Calu3 (cell line): ENCODE measurements at regions not wholly inside any gene's neighbourhood (a gene's known extent, or its start where the extent isn't known, plus 50 kb on each side); places are given as distances from the start of the nearest gene placed in this dataset.

Experiments
- BruUV-seq: library from RNA; stranded (reverse); fragments of 400-500 nt; replicated peaks from 2 replicates; lab custom pipeline; 2021; lab: Mats Ljungman, UMichigan
- CTCF ChIA-PET: fragments of 300-600 bp; sonication (Branson Sonifier 250); formaldehyde crosslinking; loops from one replicate; lab custom pipeline; 2022; ENCODE audit warnings: antibody characterized with exemption; lab: Charles Lee
- DNase-seq: peaks from one replicate; pipeline ENCODE4 v3.0.0; 2022
- H3K27ac Mint-ChIP-seq: one replicate; pipeline ENCODE4 v1.8.0; 2022; ENCODE audit warnings: mixed read lengths; ENCODE audit not compliant: unreplicated experiment
- H3K27me3 Mint-ChIP-seq: one replicate; pipeline ENCODE4 v1.8.0; 2022; ENCODE audit warnings: mixed read lengths; ENCODE audit not compliant: unreplicated experiment
- H3K36me3 Mint-ChIP-seq: one replicate; pipeline ENCODE4 v1.8.0; 2022; ENCODE audit warnings: mild to moderate bottlenecking, moderate library complexity, mixed read lengths; ENCODE audit not compliant: insufficient read depth, unreplicated experiment
- H3K4me1 Mint-ChIP-seq: one replicate; pipeline ENCODE4 v1.8.0; 2022; ENCODE audit warnings: mild to moderate bottlenecking, low read depth, mixed read lengths; ENCODE audit not compliant: unreplicated experiment
- H3K4me3 Mint-ChIP-seq: one replicate; pipeline ENCODE4 v1.8.0; 2022; ENCODE audit warnings: mild to moderate bottlenecking, low read depth, moderate library complexity, mixed read lengths; ENCODE audit not compliant: unreplicated experiment
- H3K9me3 Mint-ChIP-seq: one replicate; pipeline ENCODE4 v1.8.0; 2022; ENCODE audit warnings: low read depth, mixed read lengths; ENCODE audit not compliant: unreplicated experiment
- CTCF ChIP-seq: fragments of 200-600 bp; IDR thresholded peaks from one replicate; pipeline ENCODE4 v1.8.0; 2022; ENCODE audit warnings: antibody characterized with exemption; ENCODE audit not compliant: unreplicated experiment
- intact Hi-C: fragments of 100-400 bp; cut with micrococcal nuclease; formaldehyde crosslinking; loops from one replicate; pipeline ENCODE4 v1.10.0; 2022; ENCODE audit not compliant: unreplicated experiment

- BruUV-seq: no TSS peak
- no peaks in the 10 kb centered on the region for H3K4me1 Mint-ChIP-seq
- H3K36me3 Mint-ChIP-seq: no peaks in the 10 kb centered on the region
- CTCF ChIA-PET: no interaction called here
- H3K27ac Mint-ChIP-seq: no peak overlapping the region
- H3K4me3 Mint-ChIP-seq: no peak overlapping the region
- no peaks in the 10 kb centered on the region for H3K27me3 Mint-ChIP-seq
- intact Hi-C loops: no loop called here
- H3K9me3 Mint-ChIP-seq: peaks cover 3% of the 10 kb centered on the region
- no peak for DNase-seq
- no peak for TF ChIP-seq CTCF
Observed at GRCh38 chr13:55219538-55219937, 1921.2 kb upstream of the PRR20A start.

GRCh38 chr13:55229906-55230569 lies 1910.7 kb upstream of the PRR20A start:
- intact Hi-C loops: no loop called here
- no peak for DNase-seq
- Mint-ChIP-seq H3K36me3 (no peaks in the 10 kb centered on the region), H3K27me3 (no peaks in the 10 kb centered on the region), H3K9me3 (peaks cover 9% of the 10 kb centered on the region), H3K4me1 (no peaks in the 10 kb centered on the region), H3K4me3 (no peak overlapping the region), H3K27ac (no peak overlapping the region)
- no peak for TF ChIP-seq CTCF
- CTCF ChIA-PET: no interaction called here
- no TSS peak for BruUV-seq

GRCh38 chr13:55230570-55230908 lies 1910.2 kb upstream of the PRR20A start:
- intact Hi-C loops: no loop called here
- DNase-seq: no peak
- no peaks in the 10 kb centered on the region for H3K36me3 Mint-ChIP-seq
- H3K27me3 Mint-ChIP-seq: no peaks in the 10 kb centered on the region
- H3K4me1 Mint-ChIP-seq: no peaks in the 10 kb centered on the region
- no peak overlapping the region for H3K27ac Mint-ChIP-seq
- CTCF ChIA-PET: no interaction called here
- H3K9me3 Mint-ChIP-seq: peaks cover 9% of the 10 kb centered on the region
- no TSS peak for BruUV-seq
- no peak overlapping the region for H3K4me3 Mint-ChIP-seq
- no peak for TF ChIP-seq CTCF

- no peaks in the 10 kb centered on the region for H3K36me3 Mint-ChIP-seq
- BruUV-seq: no TSS peak
- no peak overlapping the region for H3K27ac Mint-ChIP-seq
- no peak overlapping the region for H3K4me3 Mint-ChIP-seq
- peaks cover 16% of the 10 kb centered on the region for H3K9me3 Mint-ChIP-seq
- DNase-seq: no peak
- H3K4me1 Mint-ChIP-seq: no peaks in the 10 kb centered on the region
- intact Hi-C loops: no loop called here
- CTCF ChIA-PET: no interaction called here
- TF ChIP-seq CTCF: no peak
- no peaks in the 10 kb centered on the region for H3K27me3 Mint-ChIP-seq
Observed at GRCh38 chr13:55234311-55234710, 1906.4 kb upstream of the PRR20A start.
